ENCODE measurements at regions not wholly inside any gene's neighbourhood (a gene's known extent, or its start where the extent isn't known, plus 50 kb on each side); places are given as distances from the start of the nearest gene placed in this dataset.

DNA sequence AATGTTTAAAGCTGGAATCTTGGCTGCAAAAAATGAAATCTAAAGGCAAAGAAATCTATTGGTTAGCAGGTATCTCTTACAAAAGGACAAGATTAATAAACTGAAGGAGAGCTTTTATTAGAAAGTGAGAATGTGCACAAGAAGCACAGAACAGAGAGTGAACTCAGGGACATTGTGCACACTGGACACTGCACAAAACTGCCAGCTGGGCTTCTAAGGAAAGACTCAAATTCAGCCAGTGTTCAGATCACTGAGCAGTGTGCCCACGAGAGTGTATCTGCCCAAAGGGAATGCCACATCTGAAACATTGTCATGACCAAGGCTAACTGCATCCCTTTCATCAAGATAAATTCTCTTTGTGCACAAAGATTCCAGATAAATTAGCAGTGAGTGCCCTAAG is 129.7 kb upstream of the KCNH7 start:
- TF ChIP-seq, protein P1, sequence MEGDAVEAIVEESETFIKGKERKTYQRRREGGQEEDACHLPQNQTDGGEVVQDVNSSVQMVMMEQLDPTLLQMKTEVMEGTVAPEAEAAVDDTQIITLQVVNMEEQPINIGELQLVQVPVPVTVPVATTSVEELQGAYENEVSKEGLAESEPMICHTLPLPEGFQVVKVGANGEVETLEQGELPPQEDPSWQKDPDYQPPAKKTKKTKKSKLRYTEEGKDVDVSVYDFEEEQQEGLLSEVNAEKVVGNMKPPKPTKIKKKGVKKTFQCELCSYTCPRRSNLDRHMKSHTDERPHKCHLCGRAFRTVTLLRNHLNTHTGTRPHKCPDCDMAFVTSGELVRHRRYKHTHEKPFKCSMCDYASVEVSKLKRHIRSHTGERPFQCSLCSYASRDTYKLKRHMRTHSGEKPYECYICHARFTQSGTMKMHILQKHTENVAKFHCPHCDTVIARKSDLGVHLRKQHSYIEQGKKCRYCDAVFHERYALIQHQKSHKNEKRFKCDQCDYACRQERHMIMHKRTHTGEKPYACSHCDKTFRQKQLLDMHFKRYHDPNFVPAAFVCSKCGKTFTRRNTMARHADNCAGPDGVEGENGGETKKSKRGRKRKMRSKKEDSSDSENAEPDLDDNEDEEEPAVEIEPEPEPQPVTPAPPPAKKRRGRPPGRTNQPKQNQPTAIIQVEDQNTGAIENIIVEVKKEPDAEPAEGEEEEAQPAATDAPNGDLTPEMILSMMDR (IDR thresholded peaks at IDR 0.05), result no peak
- TF ChIP-seq POLR2A (IDR thresholded peaks at IDR 0.05), result no peak
